GM12864 (cell line): ENCODE measurements at regions not wholly inside any gene's neighbourhood (a gene's known extent, or its start where the extent isn't known, plus 50 kb on each side); places are given as distances from the start of the nearest gene placed in this dataset.

Experiments
- DNase-seq: peaks from one replicate; pipeline ENCODE4 v3.0.0-alpha.2; 2011; ENCODE audit warnings: low read depth
- H3K4me3 ChIP-seq: 2 replicates; pipeline ENCODE4 v1.5.1; 2011; ENCODE audit warnings: mild to moderate bottlenecking, low read depth, low read length, control low read depth
- TF ChIP-seq, protein P1 (sequence below): IDR thresholded peaks from 2 replicates; pipeline ENCODE4 v1.5.1; 2011; ENCODE audit warnings: low read depth, mild to moderate bottlenecking, moderate library complexity, low read length, control low read depth, inconsistent platforms; ENCODE audit errors: missing control alignments

DNA sequence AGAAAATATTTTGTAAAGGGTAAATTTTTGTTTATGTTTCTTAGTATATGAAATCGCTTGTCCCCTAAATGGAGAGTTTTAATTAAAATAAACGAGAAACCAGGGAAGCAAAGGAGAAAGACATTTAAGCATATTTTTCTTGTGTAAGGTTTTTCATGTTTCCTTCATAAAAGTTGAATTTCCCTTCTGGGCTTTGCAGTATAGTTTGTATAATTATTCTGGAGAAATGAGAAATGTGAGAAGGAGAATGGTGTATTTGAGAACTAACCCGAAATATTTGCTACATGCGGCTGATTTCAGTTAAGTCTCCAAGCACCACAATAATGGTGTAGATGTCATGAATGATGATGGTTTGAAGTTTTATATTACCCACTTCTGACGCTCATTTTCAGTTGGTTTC is 307.7 kb upstream of the SEL1L start:
- TF ChIP-seq, protein P1, sequence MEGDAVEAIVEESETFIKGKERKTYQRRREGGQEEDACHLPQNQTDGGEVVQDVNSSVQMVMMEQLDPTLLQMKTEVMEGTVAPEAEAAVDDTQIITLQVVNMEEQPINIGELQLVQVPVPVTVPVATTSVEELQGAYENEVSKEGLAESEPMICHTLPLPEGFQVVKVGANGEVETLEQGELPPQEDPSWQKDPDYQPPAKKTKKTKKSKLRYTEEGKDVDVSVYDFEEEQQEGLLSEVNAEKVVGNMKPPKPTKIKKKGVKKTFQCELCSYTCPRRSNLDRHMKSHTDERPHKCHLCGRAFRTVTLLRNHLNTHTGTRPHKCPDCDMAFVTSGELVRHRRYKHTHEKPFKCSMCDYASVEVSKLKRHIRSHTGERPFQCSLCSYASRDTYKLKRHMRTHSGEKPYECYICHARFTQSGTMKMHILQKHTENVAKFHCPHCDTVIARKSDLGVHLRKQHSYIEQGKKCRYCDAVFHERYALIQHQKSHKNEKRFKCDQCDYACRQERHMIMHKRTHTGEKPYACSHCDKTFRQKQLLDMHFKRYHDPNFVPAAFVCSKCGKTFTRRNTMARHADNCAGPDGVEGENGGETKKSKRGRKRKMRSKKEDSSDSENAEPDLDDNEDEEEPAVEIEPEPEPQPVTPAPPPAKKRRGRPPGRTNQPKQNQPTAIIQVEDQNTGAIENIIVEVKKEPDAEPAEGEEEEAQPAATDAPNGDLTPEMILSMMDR = no peak
- no peak for DNase-seq
- no peak overlapping the region for H3K4me3 ChIP-seq

DNA sequence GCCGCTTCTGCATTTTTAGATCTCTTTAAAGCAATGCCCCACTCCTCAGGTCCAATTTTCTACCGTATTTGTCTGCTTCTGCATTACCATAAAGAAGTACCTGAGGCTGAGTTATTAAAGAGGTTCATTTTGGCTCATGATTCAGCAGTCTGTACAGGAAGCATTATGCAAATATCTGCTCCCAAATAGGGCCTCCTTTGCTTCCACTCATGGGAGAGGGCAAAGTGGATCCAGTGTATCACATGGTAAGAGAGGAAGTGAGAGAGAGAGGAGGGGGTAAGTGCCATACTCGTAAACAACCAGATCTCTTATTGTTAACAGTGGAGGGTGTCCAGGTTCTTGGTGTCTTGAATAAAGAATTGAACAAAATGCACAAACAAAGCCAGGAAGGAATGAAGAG is 316.1 kb upstream of the SEL1L start:
- TF ChIP-seq, protein P1 = no peak
- DNase-seq = no peak
- H3K4me3 ChIP-seq = no peak overlapping the region

DNA sequence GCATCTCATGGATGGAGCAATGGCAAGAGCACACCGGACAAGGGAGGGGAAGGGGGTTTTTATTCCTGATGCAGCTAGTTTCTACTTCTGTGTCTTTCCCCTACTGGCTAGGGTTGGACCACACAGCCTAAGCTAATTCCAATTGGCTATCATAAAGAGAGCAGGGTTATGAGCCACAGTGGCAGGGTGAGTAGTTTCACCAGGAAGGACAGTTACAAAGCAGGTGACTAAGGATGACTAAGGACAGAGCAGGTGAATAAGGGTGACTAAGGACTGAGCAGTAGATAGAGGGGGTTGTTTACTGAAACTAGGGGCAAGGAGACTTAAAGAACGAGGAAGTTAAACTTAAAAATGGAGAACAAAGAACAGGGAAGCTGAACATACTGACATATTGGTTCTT is 321.4 kb upstream of the SEL1L start:
- H3K4me3 ChIP-seq = no peak overlapping the region
- TF ChIP-seq, protein P1 = no peak
- no peak for DNase-seq

DNA sequence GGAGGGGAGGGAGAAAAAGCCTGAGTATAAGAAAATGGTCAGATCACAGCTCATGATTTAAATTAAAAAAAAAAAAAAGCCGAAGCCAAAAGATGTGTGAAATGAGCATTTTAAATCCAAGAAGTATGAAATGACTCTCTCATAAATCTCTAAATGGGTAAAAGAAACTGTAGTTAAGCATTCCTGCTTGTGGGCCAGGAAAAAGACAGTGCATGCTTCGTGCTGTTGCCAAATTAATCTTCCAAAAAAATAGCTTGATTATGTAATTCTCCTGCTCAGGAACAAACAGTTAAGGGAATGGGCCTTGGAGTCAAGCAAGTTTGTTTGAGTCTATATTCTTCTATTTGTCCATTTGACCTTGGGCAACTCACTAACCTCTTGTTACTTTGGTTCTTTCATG is 325.4 kb upstream of the SEL1L start:
- H3K4me3 ChIP-seq = no peak overlapping the region
- no peak for DNase-seq
- TF ChIP-seq, protein P1 = no peak

DNA sequence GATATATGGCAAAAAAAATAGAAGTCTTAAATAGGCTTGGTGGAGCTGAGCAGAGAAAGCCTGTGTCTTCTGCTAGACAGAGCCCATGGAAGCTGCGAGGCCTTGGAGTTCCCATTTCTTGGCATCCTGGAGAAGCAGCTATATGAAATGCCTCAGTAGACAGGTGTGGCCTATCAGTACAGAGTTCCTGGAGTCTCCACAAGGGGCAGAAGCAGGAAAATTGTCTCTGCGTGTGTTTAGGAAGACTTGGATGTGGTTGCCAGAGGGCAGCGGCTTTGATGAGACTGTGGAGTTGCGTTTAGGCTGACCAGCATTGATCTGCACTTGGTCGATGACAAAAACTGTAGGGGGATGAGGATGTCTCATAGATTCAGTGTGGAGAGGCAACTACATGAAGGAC is 334.5 kb upstream of the SEL1L start:
- DNase-seq = no peak
- TF ChIP-seq, protein P1 = no peak
- H3K4me3 ChIP-seq = no peak overlapping the region

DNA sequence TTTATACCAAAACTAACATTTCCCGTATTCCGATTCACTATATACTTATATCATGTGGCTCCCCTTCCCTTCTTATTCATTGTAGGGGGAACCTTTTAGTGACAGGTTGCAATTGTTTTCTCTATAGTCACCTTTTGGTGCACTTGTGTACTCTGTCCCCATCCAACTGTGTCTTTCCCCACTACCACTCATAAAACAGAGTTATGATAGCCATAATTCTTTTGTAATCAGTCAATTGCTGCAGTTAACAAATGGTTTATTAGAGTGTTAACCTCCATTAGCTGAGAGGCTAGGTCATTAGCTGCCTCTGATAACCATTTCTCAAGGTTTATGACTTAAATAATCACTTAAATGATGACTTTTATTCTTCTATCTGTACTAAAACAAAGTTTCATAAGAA is 338.1 kb upstream of the SEL1L start:
- DNase-seq = no peak
- no peak overlapping the region for H3K4me3 ChIP-seq
- TF ChIP-seq, protein P1 = no peak

DNA sequence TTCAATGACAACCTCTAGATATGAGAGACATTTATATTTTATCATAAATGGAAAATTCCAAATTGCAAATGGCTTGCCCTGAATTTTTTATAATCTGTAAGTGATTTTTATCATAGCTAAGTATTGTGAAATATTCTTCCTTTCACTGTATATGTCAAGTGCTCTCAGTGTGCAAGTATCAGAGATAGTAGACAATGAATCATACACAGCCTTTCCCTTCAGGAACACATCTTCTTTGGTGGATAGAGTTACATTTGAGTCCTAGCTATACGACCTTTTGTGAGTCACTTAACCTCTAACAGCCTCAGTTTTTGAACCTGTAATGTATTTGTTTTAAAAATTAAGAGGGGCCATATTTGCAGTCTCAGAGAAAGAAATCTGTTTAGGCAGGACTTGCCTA is 350.7 kb upstream of the SEL1L start:
- no peak for DNase-seq
- no peak overlapping the region for H3K4me3 ChIP-seq
- TF ChIP-seq, protein P1 = no peak
